Upper lobe of right lung (tissue), 1 donor: ENCODE measurements at regions not wholly inside any gene's neighbourhood (a gene's known extent, or its start where the extent isn't known, plus 50 kb on each side); places are given as distances from the start of the nearest gene placed in this dataset.
"Not testable (repeated sequence)": the region's sequence is repeated elsewhere in the genome, so short reads cannot be mapped to it uniquely, and the experiment has no call there.

ENCODE experiments used
- ATAC-seq: fragments of 200-7000 bp; cut with Tn5 transposase; one replicate; pipeline ENCODE4 v1.9.1; 2020; ENCODE audit warnings: mild to moderate bottlenecking, moderate library complexity
- DNase-seq: peaks from one replicate; pipeline ENCODE4 v3.0.0-alpha.2; 2020
- H3K27ac ChIP-seq: fragments of 200-600 bp; one replicate; pipeline ENCODE4 v1.8.0; 2022
- H3K27me3 ChIP-seq: fragments of 200-600 bp; one replicate; pipeline ENCODE4 v1.8.0; 2022; ENCODE audit warnings: mild to moderate bottlenecking
- H3K36me3 ChIP-seq: fragments of 200-600 bp; one replicate; pipeline ENCODE4 v1.8.0; 2022
- H3K4me1 ChIP-seq: fragments of 200-600 bp; one replicate; pipeline ENCODE4 v1.8.0; 2022
- H3K4me3 ChIP-seq: fragments of 200-600 bp; one replicate; pipeline ENCODE4 v1.8.0; 2022; ENCODE audit warnings: mild to moderate bottlenecking
- H3K9me3 ChIP-seq: fragments of 200-600 bp; one replicate; pipeline ENCODE4 v1.8.0; 2022
- intact Hi-C: fragments of 100-400 bp; cut with DNase I; formaldehyde crosslinking; loops from one replicate; pipeline ENCODE4 v1.11.0; 2022
- TF ChIP-seq, protein P1 (sequence below): fragments of 200-600 bp; IDR thresholded peaks from one replicate; pipeline ENCODE4 v1.8.0; 2022; ENCODE audit warnings: antibody characterized with exemption
- donor health status: DM: no; HTN: yes; CAD: no; lungs with severe emphysema.

DNA sequence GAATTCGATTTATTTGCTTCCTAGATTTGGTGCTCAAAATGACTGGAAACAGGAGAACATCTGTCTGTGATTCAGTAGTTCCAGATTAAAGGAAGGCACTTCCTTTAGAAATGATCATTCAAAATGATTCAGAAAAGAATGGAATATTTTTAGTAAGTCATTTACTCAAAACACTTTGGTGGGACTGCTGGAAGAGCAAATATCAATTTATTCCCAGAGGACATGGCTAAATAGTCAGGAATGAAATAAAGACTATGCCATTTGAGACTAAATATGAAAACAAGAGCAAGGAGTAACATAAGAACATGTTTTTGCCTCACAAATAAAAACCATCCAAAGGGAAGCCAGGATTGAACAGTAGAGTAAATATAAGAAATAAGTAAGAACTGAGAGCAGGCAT, 138.6 kb upstream of the RASA1 start:
- Histone ChIP-seq H3K4me3 (no peak overlapping the region), H3K27me3 (no peaks in the 10 kb centered on the region), H3K4me1 (no peaks in the 10 kb centered on the region), H3K27ac (no peak overlapping the region), H3K36me3 (no peaks in the 10 kb centered on the region), H3K9me3 (no peaks in the 10 kb centered on the region)
- intact Hi-C loops: no loop called here
- no peak for ATAC-seq
- no peak for DNase-seq
- TF ChIP-seq, protein P1, sequence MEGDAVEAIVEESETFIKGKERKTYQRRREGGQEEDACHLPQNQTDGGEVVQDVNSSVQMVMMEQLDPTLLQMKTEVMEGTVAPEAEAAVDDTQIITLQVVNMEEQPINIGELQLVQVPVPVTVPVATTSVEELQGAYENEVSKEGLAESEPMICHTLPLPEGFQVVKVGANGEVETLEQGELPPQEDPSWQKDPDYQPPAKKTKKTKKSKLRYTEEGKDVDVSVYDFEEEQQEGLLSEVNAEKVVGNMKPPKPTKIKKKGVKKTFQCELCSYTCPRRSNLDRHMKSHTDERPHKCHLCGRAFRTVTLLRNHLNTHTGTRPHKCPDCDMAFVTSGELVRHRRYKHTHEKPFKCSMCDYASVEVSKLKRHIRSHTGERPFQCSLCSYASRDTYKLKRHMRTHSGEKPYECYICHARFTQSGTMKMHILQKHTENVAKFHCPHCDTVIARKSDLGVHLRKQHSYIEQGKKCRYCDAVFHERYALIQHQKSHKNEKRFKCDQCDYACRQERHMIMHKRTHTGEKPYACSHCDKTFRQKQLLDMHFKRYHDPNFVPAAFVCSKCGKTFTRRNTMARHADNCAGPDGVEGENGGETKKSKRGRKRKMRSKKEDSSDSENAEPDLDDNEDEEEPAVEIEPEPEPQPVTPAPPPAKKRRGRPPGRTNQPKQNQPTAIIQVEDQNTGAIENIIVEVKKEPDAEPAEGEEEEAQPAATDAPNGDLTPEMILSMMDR: no peak

DNA sequence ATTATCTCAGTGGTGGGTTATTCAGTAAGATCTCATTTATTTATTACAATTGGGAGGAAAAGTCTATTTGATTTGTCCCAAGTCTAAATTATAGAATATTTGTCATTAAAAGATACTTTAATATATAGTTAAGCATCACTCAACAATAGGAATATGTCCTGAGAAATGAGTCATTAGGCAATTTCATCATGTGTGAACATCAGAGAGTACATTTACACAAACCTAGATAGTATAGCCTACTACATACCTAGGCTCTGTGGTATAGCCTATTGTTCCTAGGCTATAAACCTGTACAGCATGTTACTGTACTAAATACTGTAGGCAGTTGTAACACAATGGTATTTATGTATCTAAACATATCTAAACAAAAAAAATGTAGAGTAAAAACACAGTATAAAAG, 135.0 kb upstream of the RASA1 start:
- Histone ChIP-seq H3K36me3 (no peaks in the 10 kb centered on the region), H3K27me3 (no peaks in the 10 kb centered on the region), H3K4me1 (no peaks in the 10 kb centered on the region), H3K4me3 (no peak overlapping the region), H3K9me3 (no peaks in the 10 kb centered on the region), H3K27ac (no peak overlapping the region)
- TF ChIP-seq, protein P1: no peak
- intact Hi-C loops: no loop called here
- ATAC-seq (no peak), DNase-seq (no peak)

DNA sequence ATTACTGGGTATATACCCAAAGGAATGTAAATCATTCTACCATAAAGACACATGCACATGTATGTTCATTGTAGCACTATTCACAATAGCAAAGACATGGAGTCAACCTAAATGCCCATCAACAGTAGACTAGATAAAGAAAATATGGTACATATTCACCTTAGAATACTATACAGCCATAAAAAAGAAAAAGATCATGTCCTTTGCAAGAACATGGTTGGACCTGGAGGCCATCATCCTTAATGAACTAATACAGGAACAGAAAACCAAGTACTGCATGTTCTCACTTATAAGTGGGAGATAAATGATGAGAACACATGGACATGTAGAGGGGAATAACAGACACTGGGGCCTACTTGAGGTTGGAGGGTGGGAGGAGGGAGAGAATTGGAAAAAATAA, 133.2 kb upstream of the RASA1 start:
- ATAC-seq, intact Hi-C loops, DNase-seq: not testable (repeated sequence)

DNA sequence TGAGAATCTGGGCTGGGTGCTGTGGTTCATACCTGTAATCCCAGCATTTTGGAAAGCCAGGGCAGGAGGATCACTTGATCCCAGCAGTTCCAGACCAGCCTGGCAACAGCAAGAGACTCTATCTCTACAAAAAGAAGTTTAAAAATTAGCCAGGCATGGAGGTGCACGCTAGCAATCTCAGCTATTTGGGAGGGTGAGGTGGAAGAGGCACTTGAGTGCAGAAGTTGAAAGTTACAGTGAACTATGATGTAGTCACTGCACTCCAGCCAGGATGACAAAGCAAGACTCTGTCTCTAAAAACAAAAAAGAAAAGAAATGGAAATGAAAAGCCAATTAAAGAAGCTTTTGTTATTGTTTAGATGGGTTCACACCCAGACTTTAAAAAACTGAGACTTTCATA, 131.6 kb upstream of the RASA1 start:
- H3K4me1 ChIP-seq: no peaks in the 10 kb centered on the region
- TF ChIP-seq, protein P1: no peak
- H3K27ac ChIP-seq: peak overlapping the region; percentile 8
- intact Hi-C loops: no loop called here
- no peaks in the 10 kb centered on the region for H3K9me3 ChIP-seq
- DNase-seq (no peak), ATAC-seq (peak; percentile 88)
- no peaks in the 10 kb centered on the region for H3K27me3 ChIP-seq
- H3K36me3 ChIP-seq: no peaks in the 10 kb centered on the region
- no peak overlapping the region for H3K4me3 ChIP-seq

More for the DNA sequence above, 133.2 kb upstream of the RASA1 start:
- H3K9me3 ChIP-seq, H3K27ac ChIP-seq, H3K4me1 ChIP-seq, H3K27me3 ChIP-seq, H3K4me3 ChIP-seq, H3K36me3 ChIP-seq: not testable (repeated sequence)

DNA sequence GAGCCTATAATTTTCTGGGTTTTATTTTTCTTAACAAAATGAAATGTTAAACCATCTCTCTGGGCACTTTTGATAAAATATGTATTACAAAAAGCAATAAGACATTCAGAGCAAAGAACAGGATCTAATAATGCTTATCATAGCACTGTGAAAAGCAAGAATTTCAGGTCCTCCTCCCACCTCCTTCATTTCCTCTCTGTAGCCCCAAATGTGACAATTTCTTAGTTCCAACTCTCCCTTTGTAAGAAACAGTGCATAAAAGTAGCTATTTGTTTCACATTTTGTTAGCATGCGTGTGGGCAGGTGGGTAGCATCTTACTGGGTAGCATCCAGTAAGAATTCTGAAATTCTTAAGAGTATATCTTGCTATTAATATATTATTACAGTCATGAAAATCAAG, 130.9 kb upstream of the RASA1 start:
- H3K4me3 ChIP-seq: no peak overlapping the region
- H3K9me3 ChIP-seq: no peaks in the 10 kb centered on the region
- ATAC-seq (no peak), DNase-seq (no peak)
- TF ChIP-seq, protein P1: no peak
- no peaks in the 10 kb centered on the region for H3K27me3 ChIP-seq
- no peaks in the 10 kb centered on the region for H3K4me1 ChIP-seq
- peak overlapping the region; percentile 8 for H3K27ac ChIP-seq
- H3K36me3 ChIP-seq: no peaks in the 10 kb centered on the region
- intact Hi-C loops: no loop called here

DNA sequence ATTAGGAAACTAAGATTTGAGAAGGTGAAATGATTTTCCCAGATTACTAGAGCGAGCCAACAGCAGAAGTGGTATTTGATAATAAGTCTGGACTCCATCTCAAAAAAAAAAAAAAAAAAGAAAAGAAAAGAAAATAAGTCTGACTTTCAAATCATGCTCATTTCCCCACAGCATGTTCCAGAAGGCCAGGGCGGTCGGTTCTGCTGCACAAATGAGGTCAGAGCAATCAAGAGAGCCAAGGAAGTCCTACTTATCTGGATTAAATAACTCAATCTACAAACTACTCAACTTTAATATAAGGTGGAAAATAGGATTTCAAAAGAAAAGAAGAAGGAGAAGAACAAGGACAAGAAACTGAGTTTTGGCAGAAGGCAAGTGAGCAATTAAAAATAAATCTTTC, 130.4 kb upstream of the RASA1 start:
- DNase-seq (no peak), ATAC-seq (no peak)
- TF ChIP-seq, protein P1: no peak
- no peak overlapping the region for H3K4me3 ChIP-seq
- no peaks in the 10 kb centered on the region for H3K27me3 ChIP-seq
- no peaks in the 10 kb centered on the region for H3K9me3 ChIP-seq
- no peaks in the 10 kb centered on the region for H3K36me3 ChIP-seq
- intact Hi-C loops: no loop called here
- no peak overlapping the region for H3K27ac ChIP-seq
- H3K4me1 ChIP-seq: no peaks in the 10 kb centered on the region
